ENCODE measurements at regions not wholly inside any gene's neighbourhood (a gene's known extent, or its start where the extent isn't known, plus 50 kb on each side); places are given as distances from the start of the nearest gene placed in this dataset.

- TF ChIP-seq, protein P1, sequence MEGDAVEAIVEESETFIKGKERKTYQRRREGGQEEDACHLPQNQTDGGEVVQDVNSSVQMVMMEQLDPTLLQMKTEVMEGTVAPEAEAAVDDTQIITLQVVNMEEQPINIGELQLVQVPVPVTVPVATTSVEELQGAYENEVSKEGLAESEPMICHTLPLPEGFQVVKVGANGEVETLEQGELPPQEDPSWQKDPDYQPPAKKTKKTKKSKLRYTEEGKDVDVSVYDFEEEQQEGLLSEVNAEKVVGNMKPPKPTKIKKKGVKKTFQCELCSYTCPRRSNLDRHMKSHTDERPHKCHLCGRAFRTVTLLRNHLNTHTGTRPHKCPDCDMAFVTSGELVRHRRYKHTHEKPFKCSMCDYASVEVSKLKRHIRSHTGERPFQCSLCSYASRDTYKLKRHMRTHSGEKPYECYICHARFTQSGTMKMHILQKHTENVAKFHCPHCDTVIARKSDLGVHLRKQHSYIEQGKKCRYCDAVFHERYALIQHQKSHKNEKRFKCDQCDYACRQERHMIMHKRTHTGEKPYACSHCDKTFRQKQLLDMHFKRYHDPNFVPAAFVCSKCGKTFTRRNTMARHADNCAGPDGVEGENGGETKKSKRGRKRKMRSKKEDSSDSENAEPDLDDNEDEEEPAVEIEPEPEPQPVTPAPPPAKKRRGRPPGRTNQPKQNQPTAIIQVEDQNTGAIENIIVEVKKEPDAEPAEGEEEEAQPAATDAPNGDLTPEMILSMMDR (IDR thresholded peaks at IDR 0.05; ENCODE audit: low read length) = no peak
- no peak for TF ChIP-seq EZH2 (IDR thresholded peaks at IDR 0.05; ENCODE audit: borderline replicate concordance, low read length)
Observed at GRCh38 chr5:91306497-91306896, 76.6 kb downstream of the ARRDC3 start.

All from OCI-LY1 (cell line).